GM18508 (cell line): ENCODE measurements at regions not wholly inside any gene's neighbourhood (a gene's known extent, or its start where the extent isn't known, plus 50 kb on each side); places are given as distances from the start of the nearest gene placed in this dataset.

Source experiments
- ATAC-seq: cut with Tn5 transposase; IDR thresholded peaks from one replicate; pipeline ENCODE4 v1.9.1; 2021; ENCODE audit warnings: moderate number of reproducible peaks; ENCODE audit not compliant: insufficient read depth, unreplicated experiment

DNA sequence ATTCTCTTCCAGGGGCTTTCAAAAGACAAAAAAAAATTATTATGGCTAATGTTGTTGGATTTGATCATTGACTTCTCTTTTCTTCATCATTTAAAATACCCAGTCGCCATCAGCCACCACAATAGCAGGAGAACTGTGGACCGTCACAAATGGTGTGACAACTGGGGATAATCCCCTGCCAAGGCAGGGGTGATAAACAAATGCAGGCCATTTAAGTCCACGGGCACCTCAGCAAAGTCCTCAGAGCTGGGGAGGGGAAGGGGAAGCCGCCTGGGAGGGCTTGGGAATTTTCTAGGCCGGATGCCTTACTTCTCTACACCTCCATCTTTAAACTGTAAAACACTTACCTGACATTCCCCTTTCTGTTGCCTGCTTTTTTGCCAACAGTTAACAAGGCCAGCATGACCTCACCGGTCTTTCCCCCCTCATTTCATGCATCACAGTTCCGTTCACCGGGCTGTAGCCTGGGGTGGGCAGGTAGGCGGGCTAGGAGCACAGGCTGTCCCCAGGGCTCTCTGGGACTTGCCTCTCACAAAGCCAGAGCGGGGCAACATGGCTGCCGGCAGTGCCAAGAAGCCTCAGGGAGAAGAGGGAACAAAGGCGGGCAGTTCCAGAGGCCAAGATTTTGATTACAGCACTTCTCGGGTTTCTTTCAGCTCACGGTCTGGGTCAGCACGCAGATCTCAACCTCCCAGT lies 820.4 kb downstream of the BCL11A start:
- ATAC-seq = no peak

DNA sequence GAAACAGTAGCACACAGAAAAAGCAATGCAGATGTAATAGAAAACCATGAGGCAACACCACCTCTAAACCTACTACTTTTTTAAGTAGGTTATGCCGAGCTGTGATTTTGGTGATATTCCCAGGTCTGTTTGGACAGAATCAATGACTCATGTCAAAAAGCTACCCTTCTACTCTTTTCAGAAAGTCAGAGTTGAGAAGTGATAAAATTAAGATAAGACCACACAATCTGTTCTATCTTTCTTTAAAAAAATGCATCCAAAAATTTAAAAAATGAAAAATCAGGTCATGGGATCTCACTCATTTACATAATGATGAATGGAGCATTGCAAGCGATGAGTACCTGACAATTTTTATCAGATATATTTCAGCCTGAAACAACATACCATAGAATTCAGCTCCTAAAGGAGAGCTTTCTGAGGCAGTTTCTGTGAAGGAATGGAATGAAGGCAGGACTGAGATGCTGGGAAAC lies 826.3 kb downstream of the BCL11A start:
- no peak for ATAC-seq

DNA sequence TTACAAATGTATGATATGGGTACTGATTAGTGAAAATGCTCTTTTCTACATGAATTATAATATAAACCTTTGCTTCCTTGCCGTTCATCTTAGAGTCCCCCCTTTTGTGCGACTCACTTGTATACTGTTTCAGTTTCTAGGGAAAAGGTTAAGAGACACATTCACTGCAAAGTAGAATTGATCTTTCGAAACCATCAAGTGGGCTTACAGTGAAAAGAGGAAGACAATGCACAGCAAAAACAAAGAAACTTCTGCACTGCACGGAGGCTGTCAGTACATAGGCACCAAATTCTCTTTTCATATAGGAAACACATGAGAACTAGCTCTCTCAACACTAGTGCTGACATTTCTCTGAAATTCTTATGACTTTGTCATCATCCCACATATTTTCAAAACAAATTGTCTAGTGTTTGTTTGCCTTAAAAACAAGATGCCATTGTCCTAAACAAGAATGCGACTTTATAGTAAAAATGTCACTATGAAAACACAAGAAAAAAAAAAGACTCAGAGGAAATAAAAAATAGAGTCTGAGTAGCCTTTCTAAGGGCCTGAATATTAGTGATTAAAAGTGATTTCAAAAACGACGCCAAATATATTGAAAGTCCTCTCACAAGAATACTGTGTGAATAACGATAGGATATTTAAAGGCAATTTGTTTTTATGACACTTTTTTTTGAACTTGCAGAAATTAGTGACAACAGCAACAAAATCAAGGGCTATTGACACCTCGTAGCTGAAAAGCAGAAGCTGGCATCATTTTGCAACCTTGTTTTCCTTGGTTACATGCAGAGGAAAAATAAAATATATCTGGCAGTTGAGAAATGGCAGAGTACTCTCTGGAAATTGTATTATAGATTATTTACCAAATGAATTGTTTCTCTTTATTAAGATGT lies 827.0 kb downstream of the BCL11A start:
- ATAC-seq = no peak

DNA sequence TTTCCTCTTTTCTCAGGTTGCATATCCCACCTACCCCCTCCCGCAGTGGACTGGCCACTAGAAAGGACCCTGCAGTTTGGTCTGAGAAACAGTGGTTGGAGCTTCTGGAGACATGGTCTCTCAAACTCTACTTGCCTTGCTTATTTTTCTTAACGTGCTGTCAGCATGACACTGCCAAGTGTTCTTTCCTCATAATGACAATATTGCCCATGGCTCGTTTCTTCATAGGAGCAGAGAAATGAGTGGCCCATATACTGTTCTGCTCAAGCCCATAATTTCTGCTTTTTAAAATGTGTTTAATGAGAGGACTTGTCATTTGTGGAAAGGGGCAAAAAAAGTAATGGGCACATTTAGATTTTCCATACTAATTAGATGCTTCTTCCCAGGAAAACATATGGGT lies 828.7 kb downstream of the BCL11A start:
- no peak for ATAC-seq

DNA sequence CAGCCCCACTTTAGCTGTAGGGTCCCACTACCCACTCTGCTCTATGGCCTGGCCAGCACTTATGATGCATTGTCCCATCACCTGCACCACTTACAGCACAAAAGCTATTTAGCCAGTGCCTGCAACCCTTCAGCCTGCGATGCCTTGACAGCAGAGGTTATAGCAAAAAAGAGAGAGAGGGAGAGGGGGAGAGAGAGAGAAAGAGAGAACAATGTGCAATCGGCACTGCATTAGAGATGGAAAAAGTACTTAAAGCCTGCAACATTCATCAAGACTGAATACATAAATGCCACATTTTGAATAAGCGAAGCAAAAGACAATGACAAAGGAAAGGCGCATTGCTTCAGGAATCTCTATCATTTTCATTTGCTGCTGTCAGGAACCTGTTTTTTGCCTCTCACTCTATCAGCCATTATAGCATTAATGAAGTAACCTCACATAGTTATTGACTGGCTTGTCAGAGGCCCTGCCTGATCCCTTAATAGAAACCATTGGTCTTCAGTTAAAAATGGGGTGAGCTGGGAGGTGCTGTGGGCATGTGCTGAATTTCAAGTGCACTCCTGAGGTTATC lies 833.1 kb downstream of the BCL11A start:
- ATAC-seq = no peak

DNA sequence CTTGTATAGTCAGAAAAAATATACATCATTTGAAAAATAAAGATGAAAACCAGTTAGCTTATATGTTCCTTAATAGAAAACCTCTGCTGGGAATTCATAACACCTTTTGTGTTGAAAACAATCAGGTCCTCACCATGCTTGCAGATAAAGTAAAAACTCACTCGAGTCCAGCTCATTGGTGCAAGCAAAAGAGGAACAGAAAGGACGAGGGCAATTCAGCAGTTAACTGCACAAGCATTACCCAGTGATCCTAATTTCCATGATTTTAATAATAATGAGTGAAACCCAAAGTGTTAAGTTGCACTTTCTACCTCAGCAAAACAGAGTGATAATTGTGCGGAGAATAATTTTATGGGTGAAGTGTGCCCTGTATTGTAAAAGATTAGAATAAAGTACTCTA lies 839.9 kb downstream of the BCL11A start:
- ATAC-seq = no peak

DNA sequence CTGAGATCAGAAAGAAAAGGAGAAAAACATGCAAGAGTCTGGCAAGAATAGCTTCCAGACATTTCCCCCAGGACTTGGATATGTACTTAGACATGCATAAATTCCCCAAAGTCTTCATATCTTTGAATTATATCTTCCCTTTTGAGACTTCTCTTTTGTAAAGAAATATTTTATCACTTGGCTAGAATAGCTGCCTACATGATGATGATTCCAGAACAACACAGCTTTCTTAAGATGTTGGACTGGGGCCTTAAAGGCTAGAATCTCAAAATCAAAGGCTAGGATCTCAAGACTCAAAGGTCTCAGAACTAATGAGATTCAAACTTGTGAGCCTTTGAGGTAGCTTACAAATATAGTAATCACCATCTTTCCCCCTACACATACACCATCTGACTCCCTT lies 842.3 kb downstream of the BCL11A start:
- no peak for ATAC-seq

DNA sequence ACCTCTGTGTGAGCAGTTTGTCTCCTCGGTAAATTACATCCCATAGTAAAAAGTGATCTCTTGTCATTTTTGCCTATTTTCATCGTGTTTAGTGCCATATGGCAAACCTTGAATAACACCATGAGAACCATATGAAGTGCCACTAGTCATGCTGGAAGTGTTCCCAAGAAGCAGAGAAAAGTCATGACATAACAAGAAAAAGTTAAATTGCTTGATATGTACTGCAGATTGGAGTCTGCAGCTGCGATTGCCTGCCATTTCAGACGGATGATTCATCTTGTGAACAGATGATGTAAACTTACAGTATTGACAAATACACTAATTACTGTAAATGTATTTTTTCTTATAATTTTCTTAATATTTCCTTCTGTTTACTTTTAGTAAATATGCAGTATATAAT lies 846.7 kb downstream of the BCL11A start:
- no peak for ATAC-seq

DNA sequence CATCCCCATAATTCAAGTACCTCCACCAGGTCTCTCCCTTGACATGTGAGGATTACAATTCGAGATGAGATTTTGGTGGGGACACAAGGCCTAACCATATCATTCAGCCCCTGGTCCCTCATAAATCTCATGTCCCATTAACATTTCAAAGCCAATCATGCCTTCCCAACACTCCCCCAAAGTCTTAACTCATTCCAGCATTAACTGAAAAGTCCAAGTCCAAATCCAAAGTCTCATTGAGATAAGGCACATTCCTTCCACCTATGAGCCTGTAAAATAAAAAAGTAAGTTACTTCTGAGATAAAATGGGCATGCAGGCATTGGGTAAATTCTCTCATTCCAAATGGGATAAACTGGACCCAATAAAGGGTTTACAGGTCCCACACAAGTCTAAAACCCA lies 849.7 kb downstream of the BCL11A start:
- no peak for ATAC-seq

DNA sequence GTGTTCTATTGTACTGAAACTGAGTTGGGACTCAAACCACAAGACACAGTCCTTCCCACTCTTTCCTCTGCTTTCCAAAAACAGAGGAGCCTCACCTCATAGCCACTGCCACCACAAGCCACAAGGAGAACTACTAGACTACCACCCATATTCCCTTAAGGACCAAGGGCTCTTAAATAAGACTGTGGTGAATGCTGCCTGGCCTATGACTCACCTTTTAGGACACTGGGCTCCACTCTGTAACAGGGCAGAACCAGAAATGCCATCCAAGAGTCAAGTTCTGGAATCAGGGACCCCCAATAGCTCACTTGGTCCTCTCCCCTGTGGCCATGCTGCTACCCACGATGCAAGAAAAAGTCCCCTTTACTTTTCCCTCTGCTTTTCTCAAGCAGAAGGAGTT lies 851.4 kb downstream of the BCL11A start:
- no peak for ATAC-seq

DNA sequence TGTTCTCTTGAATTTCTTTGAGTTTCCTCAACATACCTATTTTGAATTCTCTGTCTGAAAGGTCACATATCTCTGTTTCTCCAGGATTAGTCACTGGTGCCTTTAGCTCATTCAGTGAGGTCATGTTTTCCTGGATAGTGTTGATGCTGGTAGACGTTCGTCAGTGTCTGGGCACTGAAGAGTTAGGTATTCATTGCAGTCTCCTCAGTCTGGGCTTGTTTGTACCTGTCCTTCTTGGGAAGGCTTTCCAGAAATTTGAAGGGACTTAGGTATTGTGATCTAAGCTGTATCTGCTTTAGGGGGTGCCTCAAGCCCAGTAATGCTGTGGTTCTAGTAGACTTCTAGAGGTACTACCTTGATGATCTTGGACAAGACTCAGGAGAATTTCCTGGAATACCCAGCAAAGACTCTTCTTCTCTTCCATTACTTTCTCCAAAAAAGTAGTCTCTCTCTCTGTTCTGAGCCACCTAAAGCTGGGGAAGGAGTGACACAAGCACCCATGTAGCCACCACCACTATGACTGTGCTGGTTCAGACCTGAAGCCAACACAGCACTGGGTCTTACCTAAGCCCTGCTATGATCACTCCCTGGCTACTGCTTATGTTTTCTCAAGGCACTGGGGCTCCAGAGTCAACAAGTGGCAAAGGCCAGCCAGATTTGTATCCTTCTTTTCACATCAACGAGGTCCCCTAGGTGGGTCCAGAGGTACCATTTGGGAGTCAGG lies 852.0 kb downstream of the BCL11A start:
- no peak for ATAC-seq

DNA sequence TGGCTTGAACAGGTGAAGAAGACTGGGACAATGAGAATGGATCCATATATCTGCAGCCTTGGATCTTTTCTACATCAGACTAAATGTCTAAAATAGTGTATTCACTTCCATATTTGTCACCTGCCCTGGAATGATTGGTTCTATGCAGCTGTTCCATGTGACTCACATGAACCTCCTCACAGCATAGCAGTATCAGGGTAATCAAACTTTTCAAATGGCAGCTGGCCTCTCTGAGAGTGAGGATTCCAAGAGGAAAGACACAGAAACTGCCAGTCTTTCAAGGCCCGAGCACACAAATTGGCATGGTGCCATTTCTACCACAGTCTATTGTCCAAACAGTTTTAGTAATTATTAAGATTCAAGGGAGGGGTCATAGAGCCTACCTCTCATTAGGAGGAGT lies 859.3 kb downstream of the BCL11A start:
- no peak for ATAC-seq

DNA sequence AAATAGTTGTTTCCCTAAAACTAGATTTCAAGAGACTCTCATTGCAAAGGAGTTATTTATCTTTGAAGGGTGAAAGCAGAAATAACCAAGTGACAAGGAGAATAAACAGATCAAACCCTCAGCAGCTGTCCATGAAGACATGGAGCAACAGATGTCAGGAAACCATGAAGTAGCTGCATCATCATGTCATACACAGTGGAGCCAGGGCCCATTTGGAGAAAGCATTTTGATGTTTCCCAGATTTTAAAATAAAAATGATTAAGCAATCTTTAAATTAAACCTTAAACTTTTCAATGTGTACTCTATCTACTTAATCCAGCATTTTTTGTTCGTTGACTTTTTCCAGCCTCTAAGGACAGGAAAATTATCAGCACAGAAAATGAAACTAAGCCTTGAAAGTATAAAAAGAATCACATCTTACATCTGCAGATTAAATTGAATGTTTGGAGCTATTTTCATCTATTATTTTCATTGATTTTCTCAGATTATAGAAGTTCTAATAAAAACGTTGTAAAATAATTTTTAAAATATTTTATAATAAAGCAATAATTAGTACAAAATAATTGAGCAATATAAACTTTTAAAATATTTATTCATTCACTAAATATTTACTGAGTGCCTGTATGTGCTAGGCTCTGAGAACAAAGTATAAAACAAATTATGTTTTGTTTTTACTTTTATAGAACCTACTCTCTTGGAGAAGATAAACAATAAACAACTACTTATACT lies 860.1 kb downstream of the BCL11A start:
- ATAC-seq = no peak

DNA sequence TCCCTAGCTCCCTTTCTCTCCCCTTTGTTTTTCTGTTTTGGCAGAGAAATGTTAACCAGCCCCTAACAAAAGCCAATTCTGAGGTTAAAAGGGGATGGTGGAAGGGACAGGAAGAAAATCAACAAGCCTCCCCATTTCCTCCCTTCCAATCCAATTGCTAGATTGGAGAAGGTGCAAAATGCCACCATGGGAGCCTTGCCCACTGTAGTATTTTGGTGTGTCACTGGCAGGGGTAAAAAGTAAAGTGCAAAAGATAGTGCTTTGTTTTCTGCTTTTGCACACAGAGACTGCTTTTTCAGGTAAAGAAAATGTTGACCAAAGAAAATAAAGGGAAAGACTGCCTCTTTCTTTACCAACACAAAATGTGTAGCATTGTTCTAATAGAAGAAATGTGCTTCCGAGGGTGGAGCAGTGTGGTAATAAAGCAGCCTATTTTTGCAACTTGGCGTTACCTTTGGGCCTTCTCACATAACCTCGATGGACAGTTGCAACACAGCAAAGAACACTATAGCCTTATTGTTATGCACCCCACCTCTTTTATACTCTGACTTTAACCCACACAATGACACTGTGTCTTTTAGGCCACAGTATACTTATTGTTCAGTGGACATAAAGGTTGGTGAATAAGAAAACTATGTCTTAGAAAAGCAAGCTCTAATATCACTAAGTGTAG lies 861.8 kb downstream of the BCL11A start:
- no peak for ATAC-seq

DNA sequence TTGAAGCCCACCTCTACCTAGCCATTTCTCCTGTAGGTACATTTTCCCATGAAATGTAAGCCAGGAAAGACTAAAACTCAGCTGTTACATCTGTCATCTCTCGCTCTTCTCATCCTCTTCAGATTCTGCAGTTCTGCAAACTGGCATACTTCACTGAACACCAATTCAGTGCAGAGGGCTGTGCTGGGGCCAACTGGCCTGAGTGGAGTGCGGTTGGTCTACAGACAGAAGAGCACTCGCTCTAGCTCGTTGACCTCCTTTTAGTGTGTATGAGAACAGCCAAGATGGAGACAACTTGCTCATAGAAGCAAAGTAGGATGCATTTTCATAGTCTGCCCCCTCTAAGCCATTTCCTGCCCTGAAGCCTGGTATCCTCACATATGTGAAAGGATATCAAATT lies 862.6 kb downstream of the BCL11A start:
- ATAC-seq = no peak

DNA sequence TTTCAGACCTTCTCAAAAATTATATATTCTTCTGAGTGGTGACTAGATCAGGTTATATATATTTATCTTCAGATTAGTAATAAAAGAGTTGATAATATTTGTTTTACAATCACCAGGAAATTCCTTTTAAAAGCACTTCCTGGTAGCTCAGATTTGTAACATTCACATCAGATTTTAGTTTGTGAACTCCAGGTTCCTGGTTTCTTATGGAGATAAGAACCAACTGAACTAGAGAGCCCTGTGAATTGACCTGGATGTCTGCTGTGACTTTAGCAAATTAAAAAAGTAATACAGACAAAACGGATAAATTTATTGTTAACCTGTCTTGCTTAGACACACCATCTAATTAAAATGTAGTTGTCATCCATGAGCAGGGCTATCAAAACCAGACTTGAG lies 868.7 kb downstream of the BCL11A start:
- no peak for ATAC-seq

DNA sequence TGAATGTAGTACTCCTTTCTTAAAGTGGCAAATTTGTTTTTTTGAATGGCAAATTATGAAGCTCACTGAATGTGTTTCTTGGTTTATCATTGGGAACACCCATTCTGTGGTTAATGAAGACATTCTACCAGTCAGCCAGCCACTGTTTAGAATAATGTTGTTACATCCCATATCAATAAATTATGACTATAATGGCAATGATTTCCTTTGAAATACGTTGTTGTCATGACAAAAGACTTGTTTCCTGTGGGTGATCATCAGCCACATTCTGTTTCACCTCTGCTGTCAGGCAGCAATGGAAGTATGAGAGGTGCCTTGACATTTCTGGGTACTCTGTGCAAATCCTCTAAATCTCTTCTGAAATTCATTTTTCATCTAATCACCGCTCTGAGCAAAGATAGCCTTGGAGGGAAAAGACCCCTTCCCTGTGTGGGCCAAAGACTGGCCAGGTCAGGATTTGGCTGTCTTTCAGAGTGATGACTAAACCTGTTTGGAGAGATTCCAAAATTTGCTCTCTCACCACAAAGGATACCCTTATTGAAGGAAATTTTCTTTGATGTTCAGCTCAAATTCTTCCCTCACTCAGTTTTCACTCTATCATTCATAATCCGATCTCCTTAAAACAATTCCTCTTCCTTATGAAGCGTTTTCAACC lies 869.2 kb downstream of the BCL11A start:
- ATAC-seq = no peak

DNA sequence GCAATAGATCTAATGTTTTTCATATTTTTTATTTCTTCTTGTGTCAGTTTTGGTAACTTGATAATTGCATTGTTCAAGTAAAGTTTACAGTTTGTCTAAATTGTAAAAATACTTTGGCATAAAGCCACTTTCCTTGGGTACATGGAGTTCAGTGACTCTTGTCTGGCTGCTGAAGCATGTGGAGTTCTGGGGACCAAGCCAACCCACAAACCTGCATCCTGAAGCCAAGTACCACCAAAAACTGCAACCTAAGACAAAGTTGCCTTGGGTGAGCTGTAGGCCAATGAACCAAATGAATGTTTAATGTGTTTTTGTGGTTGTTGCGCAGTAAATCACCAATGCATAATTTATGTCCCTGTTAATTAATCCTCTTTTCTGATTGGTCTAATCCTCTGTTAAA lies 872.6 kb downstream of the BCL11A start:
- ATAC-seq = no peak

DNA sequence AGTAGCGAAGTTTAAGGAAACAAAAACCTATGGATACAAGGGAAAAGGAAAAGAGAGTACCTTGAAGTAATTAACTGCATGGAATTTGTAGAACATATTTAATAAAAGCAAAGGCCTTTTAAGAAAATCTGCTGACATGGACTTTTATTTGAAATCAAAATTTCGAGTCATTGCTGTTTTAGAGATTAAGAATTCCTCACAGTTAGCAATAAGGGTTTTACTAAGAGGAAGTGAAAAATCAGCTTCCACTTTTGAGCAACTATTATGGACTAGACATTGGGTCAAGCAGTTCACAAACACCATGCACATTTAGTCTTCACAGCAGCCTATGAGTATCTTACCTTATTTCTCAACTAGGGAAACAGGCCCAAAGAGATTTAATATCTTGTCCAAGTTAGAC lies 876.3 kb downstream of the BCL11A start:
- ATAC-seq = no peak
